RWPE1 (cell line): ENCODE measurements at regions not wholly inside any gene's neighbourhood (a gene's known extent, or its start where the extent isn't known, plus 50 kb on each side); places are given as distances from the start of the nearest gene placed in this dataset.

Experiments
- CTCF ChIA-PET: fragments of 350-600 bp; sonication (Branson Sonifier 250); formaldehyde crosslinking; extraction: SDS; loops from one replicate; lab custom pipeline; 2021; lab: Yijun Ruan, JAX
- POLR2A ChIA-PET: fragments of 400-600 bp; formaldehyde crosslinking; extraction: SDS; loops from one replicate; lab custom pipeline; 2020; ENCODE audit warnings: antibody characterized with exemption; ENCODE audit not compliant: low non-redundant PET; lab: Yijun Ruan, JAX
- DNase-seq: peaks from one replicate; pipeline ENCODE4 v3.0.0; 2012; ENCODE audit warnings: low spot score
- H3K27ac ChIP-seq: fragments of 450-650 bp; 2 replicates; pipeline ENCODE4 v1.5.1; 2017
- CTCF ChIP-seq: fragments of 450-650 bp; conservative IDR thresholded peaks from 2 replicates; pipeline ENCODE4 v1.5.1; 2017; ENCODE audit warnings: low read depth, mild to moderate bottlenecking

GRCh38 chr13:105778196-105778595 lies 757.3 kb downstream of the EFNB2 start:
- ChIA-PET CTCF (no interaction called here), POLR2A (no interaction called here)
- DNase-seq, result no peak
- no peak overlapping the region for H3K27ac ChIP-seq
- no peak for TF ChIP-seq CTCF

- H3K27ac ChIP-seq, result no peak overlapping the region
- ChIA-PET POLR2A (no interaction called here), CTCF (no interaction called here)
- no peak for TF ChIP-seq CTCF
- no peak for DNase-seq
These were observed 760.6 kb downstream of the EFNB2 start for GRCh38 chr13:105774739-105775460.

- no peak overlapping the region for H3K27ac ChIP-seq
- ChIA-PET POLR2A (no interaction called here), CTCF (interaction anchor here (0.5 to 0.7 kb wide), 2 partner anchors 792 to 1236 kb away, joined by 3 to 6 read pairs; no protein-coding TSS in a partner anchor)
- DNase-seq, result no peak
- TF ChIP-seq CTCF, result no peak
These were observed 761.5 kb downstream of the EFNB2 start for GRCh38 chr13:105773863-105774538.

GRCh38 chr13:105773241-105773640 lies 762.2 kb downstream of the EFNB2 start:
- H3K27ac ChIP-seq, result no peak overlapping the region
- ChIA-PET CTCF (interaction anchor here (1.1 kb wide), 1 partner anchor 13 kb away, joined by 8 read pairs; no protein-coding TSS in a partner anchor), POLR2A (no interaction called here)
- no peak for DNase-seq
- no peak for TF ChIP-seq CTCF

GRCh38 chr13:105764486-105764885 lies 771.0 kb downstream of the EFNB2 start:
- CTCF ChIA-PET, result no interaction called here
- H3K27ac ChIP-seq, result no peak overlapping the region
- DNase-seq, result no peak
- no peak for TF ChIP-seq CTCF
- POLR2A ChIA-PET, result no interaction called here

- POLR2A ChIA-PET, result no interaction called here
- no peak for DNase-seq
- no peak for TF ChIP-seq CTCF
- no peak overlapping the region for H3K27ac ChIP-seq
- CTCF ChIA-PET, result no interaction called here
These were observed 771.6 kb downstream of the EFNB2 start for GRCh38 chr13:105763851-105764250.
